RWPE2 (cell line): ENCODE measurements at regions not wholly inside any gene's neighbourhood (a gene's known extent, or its start where the extent isn't known, plus 50 kb on each side); places are given as distances from the start of the nearest gene placed in this dataset.

ENCODE experiments used
- ATAC-seq: fragments of 200-7000 bp; cut with Tn5 transposase; 3 replicates; pipeline ENCODE4 v1.9.1; 2021; ENCODE audit warnings: low read depth
- DNase-seq: peaks from one replicate; pipeline ENCODE4 v3.0.0-alpha.2; 2020; ENCODE audit warnings: low spot score
- H3K27ac ChIP-seq: fragments of 450-650 bp; 2 replicates; pipeline ENCODE4 v1.5.1; 2017; ENCODE audit warnings: mild to moderate bottlenecking; ENCODE audit not compliant: poor library complexity, severe bottlenecking
- H3K27me3 ChIP-seq: fragments of 250-450 bp; sonication (Bioruptor Pico); 2 replicates; pipeline ENCODE4 v1.5.1; 2021; ENCODE audit warnings: mild to moderate bottlenecking, moderate library complexity; ENCODE audit not compliant: insufficient read depth, poor library complexity, severe bottlenecking
- H3K36me3 ChIP-seq: fragments of 250-450 bp; sonication (Bioruptor Pico); 2 replicates; pipeline ENCODE4 v1.5.1; 2020; ENCODE audit warnings: low read depth, mild to moderate bottlenecking, moderate library complexity
- H3K4me1 ChIP-seq: fragments of 250-450 bp; sonication (Bioruptor Pico); 2 replicates; pipeline ENCODE4 v1.5.1; 2021; ENCODE audit warnings: mild to moderate bottlenecking, moderate library complexity; ENCODE audit not compliant: insufficient read depth, poor library complexity, severe bottlenecking
- H3K4me3 ChIP-seq: fragments of 250-450 bp; sonication (Bioruptor Pico); 2 replicates; pipeline ENCODE4 v1.5.1; 2021; ENCODE audit warnings: mild to moderate bottlenecking, moderate library complexity; ENCODE audit not compliant: severe bottlenecking
- H3K9me3 ChIP-seq: fragments of 250-450 bp; sonication (Bioruptor Pico); 2 replicates; pipeline ENCODE4 v1.5.1; 2021; ENCODE audit warnings: mild to moderate bottlenecking, moderate library complexity; ENCODE audit not compliant: severe bottlenecking
- CTCF ChIP-seq: fragments of 450-650 bp; IDR thresholded peaks from one replicate; pipeline ENCODE4 v1.5.1; 2017; ENCODE audit warnings: mild to moderate bottlenecking, moderate library complexity; ENCODE audit not compliant: poor library complexity, severe bottlenecking

GRCh38 chr6:28808383-28808782, 115.4 kb downstream of the TRIM27 start:
- Histone ChIP-seq H3K4me3 (peak overlapping the region; percentile 33), H3K36me3 (no peaks in the 10 kb centered on the region), H3K9me3 (peaks cover 2% of the 10 kb centered on the region), H3K27me3 (peaks cover 91% of the 10 kb centered on the region), H3K27ac (no peak overlapping the region), H3K4me1 (peaks cover 4% of the 10 kb centered on the region)
- TF ChIP-seq CTCF: no peak
- DNase-seq: no peak
- peak; percentile 20 for ATAC-seq

- TF ChIP-seq CTCF: peak; percentile 37
- H3K9me3 ChIP-seq: peaks cover 2% of the 10 kb centered on the region
- H3K27ac ChIP-seq: no peak overlapping the region
- no peak for DNase-seq
- H3K36me3 ChIP-seq: no peaks in the 10 kb centered on the region
- peaks cover 4% of the 10 kb centered on the region for H3K4me1 ChIP-seq
- ATAC-seq: peak; percentile 21; the same call in 2 of the 3 replicates
- H3K27me3 ChIP-seq: peaks cover 91% of the 10 kb centered on the region
- H3K4me3 ChIP-seq: peak overlapping the region; percentile 23
Observed at GRCh38 chr6:28809947-28810658, 113.7 kb downstream of the TRIM27 start.

GRCh38 chr6:28810659-28811053, 113.1 kb downstream of the TRIM27 start:
- no peak for DNase-seq
- H3K4me1 ChIP-seq: peaks cover 4% of the 10 kb centered on the region
- peaks cover 2% of the 10 kb centered on the region for H3K9me3 ChIP-seq
- TF ChIP-seq CTCF: no peak
- peaks cover 93% of the 10 kb centered on the region for H3K27me3 ChIP-seq
- no peak overlapping the region for H3K27ac ChIP-seq
- ATAC-seq: no peak
- peak overlapping the region; percentile 23 for H3K4me3 ChIP-seq
- no peaks in the 10 kb centered on the region for H3K36me3 ChIP-seq

- H3K36me3 ChIP-seq: no peaks in the 10 kb centered on the region
- ATAC-seq (0 out of 3 replicates have a peak, but pooled peaks have one; percentile 18), DNase-seq (no peak)
- no peak overlapping the region for H3K4me3 ChIP-seq
- peaks cover 93% of the 10 kb centered on the region for H3K27me3 ChIP-seq
- no peak for TF ChIP-seq CTCF
- no peak overlapping the region for H3K27ac ChIP-seq
- peaks cover 2% of the 10 kb centered on the region for H3K9me3 ChIP-seq
- H3K4me1 ChIP-seq: peaks cover 5% of the 10 kb centered on the region
Observed at GRCh38 chr6:28811873-28812272, 111.9 kb downstream of the TRIM27 start.

- ATAC-seq (no peak), DNase-seq (no peak)
- no peak overlapping the region for H3K27ac ChIP-seq
- peaks cover 6% of the 10 kb centered on the region for H3K4me1 ChIP-seq
- peaks cover 92% of the 10 kb centered on the region for H3K27me3 ChIP-seq
- no peak overlapping the region for H3K4me3 ChIP-seq
- TF ChIP-seq CTCF: no peak
- peaks cover 2% of the 10 kb centered on the region for H3K9me3 ChIP-seq
- no peaks in the 10 kb centered on the region for H3K36me3 ChIP-seq
Observed at GRCh38 chr6:28812778-28813569, 110.8 kb downstream of the TRIM27 start.
